GM12878 (cell line): ENCODE measurements at regions not wholly inside any gene's neighbourhood (a gene's known extent, or its start where the extent isn't known, plus 50 kb on each side); places are given as distances from the start of the nearest gene placed in this dataset.

ENCODE experiments used
- ATAC-seq: fragments of 200-7000 bp; cut with Tn5 transposase; 3 replicates; pipeline ENCODE4 v1.9.1; 2020; ENCODE audit warnings: mild to moderate bottlenecking, moderate library complexity
- BruUV-seq: library from RNA; stranded (reverse); fragments of 400-500 nt; replicated peaks from 2 replicates; lab custom pipeline; 2021; lab: Mats Ljungman, UMichigan
- CTCF ChIA-PET: fragments of 300-600 bp; sonication (Branson Sonifier 250); formaldehyde crosslinking; extraction: SDS; loops from one replicate; lab custom pipeline; 2021; ENCODE audit warnings: inconsistent platforms; lab: Yijun Ruan, JAX
- POLR2A ChIA-PET: fragments of 350-600 bp; formaldehyde crosslinking; extraction: SDS; loops from one replicate; lab custom pipeline; 2021; ENCODE audit warnings: inconsistent platforms; lab: Charles Lee
- RAD21 ChIA-PET: fragments of 300-600 bp; sonication (Branson Sonifier 250); formaldehyde crosslinking; loops from one replicate; lab custom pipeline; 2023; ENCODE audit warnings: antibody characterized with exemption; ENCODE audit not compliant: unreplicated experiment; lab: Charles Lee
- SMC1A ChIA-PET: fragments of 300-600 bp; sonication (Branson Sonifier 250); formaldehyde crosslinking; loops from one replicate; lab custom pipeline; 2023; ENCODE audit not compliant: unreplicated experiment, uncharacterized antibody; lab: Charles Lee
- DNase-seq: peaks from one replicate; pipeline ENCODE4 v3.0.0-alpha.2; 2011; ENCODE audit warnings: low read depth, low spot score
- FAIRE-seq: peaks from 3 replicates; lab custom pipeline; 2011; peaks lifted over from hg19 to GRCh38; lab: Jason Lieb, UNC
- H2AFZ ChIP-seq: 2 replicates; pipeline ENCODE4 v1.6.0; 2011; ENCODE audit warnings: low read depth, low read length, control low read depth; ENCODE audit not compliant: control insufficient read depth
- H3K27ac ChIP-seq: 2 replicates; pipeline ENCODE4 v1.5.1; 2011; ENCODE audit warnings: control low read depth; ENCODE audit not compliant: control insufficient read depth, insufficient read depth
- H3K27me3 ChIP-seq, 2 experiments: replicated peaks in 1 of 2; 2 replicates each; pipeline versions ENCODE4 v1.6.0 to v1.6.1; 2011; ENCODE audit warnings: low read length in 1 of 2; ENCODE audit not compliant: control insufficient read depth in 2 of 2, insufficient read depth in 2 of 2
- H3K36me3 ChIP-seq, 2 experiments: 2 replicates each; pipeline ENCODE4 v1.5.1; 2011; ENCODE audit warnings: low read length in 1 of 2; ENCODE audit not compliant: control insufficient read depth in 2 of 2, insufficient read depth in 2 of 2
- H3K4me1 ChIP-seq: 2 replicates; pipeline ENCODE4 v1.6.1; 2011; ENCODE audit warnings: mild to moderate bottlenecking, low read length, moderate library complexity, mixed read lengths; ENCODE audit not compliant: control insufficient read depth, insufficient read depth
- H3K4me2 ChIP-seq: 2 replicates; pipeline ENCODE4 v1.6.0; 2011; ENCODE audit warnings: control low read depth; ENCODE audit not compliant: control insufficient read depth, insufficient read depth
- H3K4me3 ChIP-seq: fragments of 200-600 bp; sonication (generic); 2 replicates; pipeline ENCODE4 v1.5.1; 2016
- H3K79me2 ChIP-seq: 2 replicates; pipeline ENCODE4 v1.6.0; 2011; ENCODE audit warnings: low read length; ENCODE audit not compliant: control insufficient read depth, insufficient read depth
- H3K9ac ChIP-seq: 2 replicates; pipeline ENCODE4 v1.8.0; 2011; ENCODE audit warnings: low read length, control low read depth, mixed read lengths; ENCODE audit not compliant: control insufficient read depth, insufficient read depth
- H3K9me3 ChIP-seq: replicated peaks from 3 replicates; pipeline ENCODE4 v1.5.1; 2011; ENCODE audit warnings: mild to moderate bottlenecking, low read length; ENCODE audit not compliant: control insufficient read depth, insufficient read depth
- H4K20me1 ChIP-seq: 2 replicates; pipeline ENCODE4 v1.6.0; 2011; ENCODE audit not compliant: control insufficient read depth, insufficient read depth
- ATF2 ChIP-seq: IDR thresholded peaks from 2 replicates; pipeline ENCODE4 v1.6.1; 2012; ENCODE audit warnings: low read length, inconsistent platforms
- EGR1 ChIP-seq, 2 experiments: IDR thresholded peaks; 1 replicate in 1 of 2; 2 replicates in 1 of 2; pipeline ENCODE4 v1.6.1; 2011 to 2012; ENCODE audit warnings: low read depth in 2 of 2, low read length in 2 of 2, borderline replicate concordance in 1 of 2, mild to moderate bottlenecking in 1 of 2, moderate library complexity in 1 of 2
- GABPA ChIP-seq: IDR thresholded peaks from 2 replicates; pipeline ENCODE4 v1.6.1; 2014; ENCODE audit warnings: antibody characterized with exemption, low read depth, mild to moderate bottlenecking, inconsistent platforms
- IKZF2 ChIP-seq, 2 experiments: fragments of 450-650 bp; IDR thresholded peaks; 2 replicates each; pipeline ENCODE4 v1.6.1; 2017; ENCODE audit warnings: mild to moderate bottlenecking in 2 of 2, moderate library complexity in 2 of 2
- POU2F2 ChIP-seq: IDR thresholded peaks from 3 replicates; pipeline ENCODE4 v1.6.1; 2011; ENCODE audit warnings: low read depth, mild to moderate bottlenecking, low read length, borderline replicate concordance
- SMAD5 ChIP-seq: IDR thresholded peaks from 2 replicates; pipeline ENCODE4 v1.6.1; 2016; ENCODE audit warnings: antibody characterized with exemption, low read depth
- SRF ChIP-seq, 2 experiments: IDR thresholded peaks; 2 replicates each; pipeline ENCODE4 v1.6.1; 2011; ENCODE audit warnings: low read depth in 2 of 2, low read length in 2 of 2, mild to moderate bottlenecking in 1 of 2, moderate library complexity in 1 of 2
- ZBED1 ChIP-seq: IDR thresholded peaks from 2 replicates; pipeline ENCODE4 v1.6.1; 2016; ENCODE audit warnings: borderline replicate concordance
- ZBTB40 ChIP-seq: fragments of 450-650 bp; IDR thresholded peaks from 2 replicates; pipeline ENCODE4 v1.6.1; 2016; ENCODE audit warnings: mild to moderate bottlenecking, moderate library complexity, borderline replicate concordance
- ZNF592 ChIP-seq: fragments of 450-650 bp; IDR thresholded peaks from 2 replicates; pipeline ENCODE4 v1.6.1; 2017; ENCODE audit warnings: mild to moderate bottlenecking, moderate library complexity
- ZNF622 ChIP-seq: fragments of 450-650 bp; IDR thresholded peaks from 2 replicates; pipeline ENCODE4 v1.6.1; 2017; ENCODE audit warnings: mild to moderate bottlenecking, inconsistent platforms
- WGBS: methylation state at CpG from one replicate; pipeline ENCODE4 v1.1.6; 2016; ENCODE audit warnings: low lambda C conversion rate; ENCODE audit not compliant: insufficient replicate concordance, insufficient coverage; ENCODE audit errors: missing lambda C conversion rate; 5-methylcytosine and 5-hydroxymethylcytosine counted together
- in situ Hi-C: fragments of 300-500 bp; cut with MboI; formaldehyde crosslinking; loops from 9 replicates; pipeline ENCODE4 v1.14.3; 2018; ENCODE audit warnings: mixed read lengths
- intact Hi-C: fragments of 100-400 bp; cut with micrococcal nuclease; formaldehyde crosslinking; loops from one replicate; pipeline ENCODE4 v1.14.2; 2022; ENCODE audit not compliant: unreplicated experiment

- TF ChIP-seq ZBTB40 (no peak), ZBED1 (no peak), SMAD5 (no peak), ATF2 (no peak), IKZF2 (IDR thresholded peaks at IDR 0.05) (no peak), GABPA (no peak), EGR1 (IDR thresholded peaks at IDR 0.05; ENCODE audit: borderline replicate concordance in 1 of 2, low read depth in 2 of 2, low read length in 2 of 2) (no peak), POU2F2 (no peak)
Measured at GRCh38 chr21:16409352-16409751, 679.6 kb downstream of the USP25 start (continued).

GRCh38 chr21:16418226-16418625 lies 688.4 kb downstream of the USP25 start:
- H3K79me2 ChIP-seq: no peaks in the 10 kb centered on the region
- no peak overlapping the region for H3K4me3 ChIP-seq
- intact Hi-C loops: no loop called here
- H3K4me1 ChIP-seq: no peaks in the 10 kb centered on the region
- no peak for ATAC-seq
- ChIA-PET RAD21 (no interaction called here), SMC1A (no interaction called here), CTCF (no interaction called here), POLR2A (no interaction called here)
- no TSS peak for BruUV-seq
- no peak for FAIRE-seq
- H3K9me3 ChIP-seq: no peaks in the 10 kb centered on the region
- 0% methylated on average over 2 of the region's 2 CpGs for WGBS
- no peak overlapping the region for H2AFZ ChIP-seq
- no peak for DNase-seq
- H4K20me1 ChIP-seq: no peaks in the 10 kb centered on the region
- no peaks in the 10 kb centered on the region for H3K27me3 ChIP-seq
- H3K27ac ChIP-seq: no peak overlapping the region
- in situ Hi-C loops: no loop called here
- no peak overlapping the region for H3K9ac ChIP-seq
- no peak overlapping the region for H3K4me2 ChIP-seq
- no peaks in the 10 kb centered on the region for H3K36me3 ChIP-seq
- no peak for TF ChIP-seq SRF (IDR thresholded peaks at IDR 0.05; ENCODE audit: low read depth in 2 of 2, low read length in 2 of 2)
- no peak for TF ChIP-seq ZNF592
- TF ChIP-seq ZNF622: no peak
